Stomach (tissue), 4 donors: ENCODE measurements at regions not wholly inside any gene's neighbourhood (a gene's known extent, or its start where the extent isn't known, plus 50 kb on each side); places are given as distances from the start of the nearest gene placed in this dataset.

Source experiments
- POLR2A ChIP-seq, 4 donors: fragments of 450-650 bp; IDR thresholded peaks; one replicate each; pipeline ENCODE4 v1.6.1; 2016; ENCODE audit warnings: antibody characterized with exemption in 4 of 4, control low read depth in 2 of 4, mild to moderate bottlenecking in 1 of 4, moderate library complexity in 1 of 4
- TF ChIP-seq, protein P1 (sequence below), 7 experiments: fragments of 450-650 bp in 4 of 7; fragments of 200-600 bp in 3 of 7; sonication (generic) in 3 of 7; IDR thresholded peaks; one replicate each; pipeline ENCODE4 v1.5.1; 2016 to 2019; ENCODE audit warnings: antibody characterized with exemption in 7 of 7, control low read depth in 2 of 7, mild to moderate bottlenecking in 1 of 7

- TF ChIP-seq, protein P1, sequence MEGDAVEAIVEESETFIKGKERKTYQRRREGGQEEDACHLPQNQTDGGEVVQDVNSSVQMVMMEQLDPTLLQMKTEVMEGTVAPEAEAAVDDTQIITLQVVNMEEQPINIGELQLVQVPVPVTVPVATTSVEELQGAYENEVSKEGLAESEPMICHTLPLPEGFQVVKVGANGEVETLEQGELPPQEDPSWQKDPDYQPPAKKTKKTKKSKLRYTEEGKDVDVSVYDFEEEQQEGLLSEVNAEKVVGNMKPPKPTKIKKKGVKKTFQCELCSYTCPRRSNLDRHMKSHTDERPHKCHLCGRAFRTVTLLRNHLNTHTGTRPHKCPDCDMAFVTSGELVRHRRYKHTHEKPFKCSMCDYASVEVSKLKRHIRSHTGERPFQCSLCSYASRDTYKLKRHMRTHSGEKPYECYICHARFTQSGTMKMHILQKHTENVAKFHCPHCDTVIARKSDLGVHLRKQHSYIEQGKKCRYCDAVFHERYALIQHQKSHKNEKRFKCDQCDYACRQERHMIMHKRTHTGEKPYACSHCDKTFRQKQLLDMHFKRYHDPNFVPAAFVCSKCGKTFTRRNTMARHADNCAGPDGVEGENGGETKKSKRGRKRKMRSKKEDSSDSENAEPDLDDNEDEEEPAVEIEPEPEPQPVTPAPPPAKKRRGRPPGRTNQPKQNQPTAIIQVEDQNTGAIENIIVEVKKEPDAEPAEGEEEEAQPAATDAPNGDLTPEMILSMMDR (IDR thresholded peaks at IDR 0.05): no peak
- TF ChIP-seq POLR2A (IDR thresholded peaks at IDR 0.05): no peak
Observed at GRCh38 chr4:10188400-10189004, 71.9 kb upstream of the WDR1 start.
